RWPE2 (cell line): ENCODE measurements at regions not wholly inside any gene's neighbourhood (a gene's known extent, or its start where the extent isn't known, plus 50 kb on each side); places are given as distances from the start of the nearest gene placed in this dataset.
A peak's percentile ranks its signal among the peaks of the same experiment; 100 is the strongest.

Source experiments
- ATAC-seq: fragments of 200-7000 bp; cut with Tn5 transposase; 3 replicates; pipeline ENCODE4 v1.9.1; 2021; ENCODE audit warnings: low read depth
- DNase-seq: peaks from one replicate; pipeline ENCODE4 v3.0.0-alpha.2; 2020; ENCODE audit warnings: low spot score
- H3K27ac ChIP-seq: fragments of 450-650 bp; 2 replicates; pipeline ENCODE4 v1.5.1; 2017; ENCODE audit warnings: mild to moderate bottlenecking; ENCODE audit not compliant: poor library complexity, severe bottlenecking
- H3K27me3 ChIP-seq: fragments of 250-450 bp; sonication (Bioruptor Pico); 2 replicates; pipeline ENCODE4 v1.5.1; 2021; ENCODE audit warnings: mild to moderate bottlenecking, moderate library complexity; ENCODE audit not compliant: insufficient read depth, poor library complexity, severe bottlenecking
- H3K36me3 ChIP-seq: fragments of 250-450 bp; sonication (Bioruptor Pico); 2 replicates; pipeline ENCODE4 v1.5.1; 2020; ENCODE audit warnings: low read depth, mild to moderate bottlenecking, moderate library complexity
- H3K4me1 ChIP-seq: fragments of 250-450 bp; sonication (Bioruptor Pico); 2 replicates; pipeline ENCODE4 v1.5.1; 2021; ENCODE audit warnings: mild to moderate bottlenecking, moderate library complexity; ENCODE audit not compliant: insufficient read depth, poor library complexity, severe bottlenecking
- H3K4me3 ChIP-seq: fragments of 250-450 bp; sonication (Bioruptor Pico); 2 replicates; pipeline ENCODE4 v1.5.1; 2021; ENCODE audit warnings: mild to moderate bottlenecking, moderate library complexity; ENCODE audit not compliant: severe bottlenecking
- H3K9me3 ChIP-seq: fragments of 250-450 bp; sonication (Bioruptor Pico); 2 replicates; pipeline ENCODE4 v1.5.1; 2021; ENCODE audit warnings: mild to moderate bottlenecking, moderate library complexity; ENCODE audit not compliant: severe bottlenecking
- TF ChIP-seq, protein P1 (sequence below): fragments of 450-650 bp; IDR thresholded peaks from one replicate; pipeline ENCODE4 v1.5.1; 2017; ENCODE audit warnings: mild to moderate bottlenecking, moderate library complexity; ENCODE audit not compliant: poor library complexity, severe bottlenecking

DNA sequence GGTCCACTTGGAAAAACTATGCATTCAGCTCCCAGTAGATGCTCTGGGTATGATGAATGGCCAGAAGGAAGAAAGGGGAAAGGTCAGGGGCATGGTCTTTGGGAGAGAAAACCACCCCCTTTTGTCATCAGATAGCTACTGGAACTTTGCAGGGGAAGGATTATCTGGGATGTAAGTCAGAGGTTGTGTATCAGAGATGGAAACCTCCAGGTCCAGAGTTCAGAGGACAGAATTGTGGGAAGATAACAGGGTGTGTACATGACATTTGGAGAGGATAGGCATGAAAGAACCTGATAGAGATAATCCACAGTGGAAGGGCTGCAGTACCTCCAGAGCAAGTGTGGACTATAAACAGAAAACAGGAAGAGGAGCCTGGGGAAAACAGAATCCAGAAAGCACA lies 262.7 kb downstream of the SPRY1 start:
- Histone ChIP-seq H3K27ac (no peak overlapping the region), H3K4me3 (no peak overlapping the region), H3K4me1 (no peaks in the 10 kb centered on the region), H3K9me3 (peaks cover 4% of the 10 kb centered on the region), H3K27me3 (no peaks in the 10 kb centered on the region), H3K36me3 (no peaks in the 10 kb centered on the region)
- DNase-seq (no peak), ATAC-seq (no peak)
- TF ChIP-seq, protein P1, sequence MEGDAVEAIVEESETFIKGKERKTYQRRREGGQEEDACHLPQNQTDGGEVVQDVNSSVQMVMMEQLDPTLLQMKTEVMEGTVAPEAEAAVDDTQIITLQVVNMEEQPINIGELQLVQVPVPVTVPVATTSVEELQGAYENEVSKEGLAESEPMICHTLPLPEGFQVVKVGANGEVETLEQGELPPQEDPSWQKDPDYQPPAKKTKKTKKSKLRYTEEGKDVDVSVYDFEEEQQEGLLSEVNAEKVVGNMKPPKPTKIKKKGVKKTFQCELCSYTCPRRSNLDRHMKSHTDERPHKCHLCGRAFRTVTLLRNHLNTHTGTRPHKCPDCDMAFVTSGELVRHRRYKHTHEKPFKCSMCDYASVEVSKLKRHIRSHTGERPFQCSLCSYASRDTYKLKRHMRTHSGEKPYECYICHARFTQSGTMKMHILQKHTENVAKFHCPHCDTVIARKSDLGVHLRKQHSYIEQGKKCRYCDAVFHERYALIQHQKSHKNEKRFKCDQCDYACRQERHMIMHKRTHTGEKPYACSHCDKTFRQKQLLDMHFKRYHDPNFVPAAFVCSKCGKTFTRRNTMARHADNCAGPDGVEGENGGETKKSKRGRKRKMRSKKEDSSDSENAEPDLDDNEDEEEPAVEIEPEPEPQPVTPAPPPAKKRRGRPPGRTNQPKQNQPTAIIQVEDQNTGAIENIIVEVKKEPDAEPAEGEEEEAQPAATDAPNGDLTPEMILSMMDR = no peak

DNA sequence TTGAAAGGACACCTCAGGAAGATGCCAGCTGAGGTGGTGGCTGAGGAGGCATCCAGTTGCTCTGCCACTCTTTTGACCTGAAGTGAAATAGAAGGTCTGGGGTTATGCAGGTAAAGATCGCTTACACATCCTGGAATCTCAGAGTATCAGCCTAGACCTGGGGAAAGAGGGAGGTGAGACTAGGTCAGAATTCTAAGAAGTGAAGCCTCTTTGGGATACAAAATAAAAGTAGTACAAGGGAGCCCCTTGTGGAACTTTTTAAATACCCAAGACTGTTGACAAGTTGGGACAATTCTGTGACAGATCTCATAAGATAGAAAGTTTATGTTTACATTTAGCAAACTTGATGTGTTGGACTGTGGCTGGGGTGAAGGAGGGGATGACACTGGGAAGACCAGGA lies 263.1 kb downstream of the SPRY1 start:
- DNase-seq (no peak), ATAC-seq (peak; percentile 49; the same call in 1 of the 3 replicates)

DNA sequence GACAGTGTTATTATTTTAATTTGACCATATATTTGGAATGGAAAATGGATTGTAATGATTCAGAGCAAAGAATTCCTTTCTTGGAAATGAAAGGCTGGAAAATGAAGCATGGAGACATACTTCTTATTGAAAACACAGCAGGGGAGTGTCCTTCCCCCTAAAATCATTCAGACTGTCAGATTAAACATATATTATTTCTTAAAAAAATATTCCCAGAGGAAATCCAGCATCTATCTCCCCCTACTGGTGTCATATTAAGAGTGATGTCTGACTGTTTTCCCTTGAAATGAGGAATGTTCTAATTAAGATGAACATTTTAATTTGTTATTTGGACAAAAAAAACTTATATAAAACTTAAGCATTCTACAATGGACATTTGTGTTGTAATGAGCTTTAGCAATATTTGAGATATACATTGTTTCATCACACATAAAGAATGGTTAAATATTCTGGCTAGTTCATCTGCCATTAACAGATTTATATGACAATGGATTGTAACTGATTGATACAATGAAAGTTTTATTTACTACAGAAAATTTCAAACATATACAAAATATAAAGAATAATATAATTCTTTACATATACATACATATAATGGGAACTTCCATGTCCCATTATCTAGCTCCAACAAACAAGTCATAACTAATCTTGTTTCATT lies 264.6 kb downstream of the SPRY1 start:
- H3K27ac ChIP-seq = no peak overlapping the region
- no peak for ATAC-seq
- no peaks in the 10 kb centered on the region for H3K4me1 ChIP-seq
- no peaks in the 10 kb centered on the region for H3K36me3 ChIP-seq
- H3K27me3 ChIP-seq = no peaks in the 10 kb centered on the region
- H3K4me3 ChIP-seq = no peak overlapping the region
- H3K9me3 ChIP-seq = peaks cover 4% of the 10 kb centered on the region
- DNase-seq = no peak
- TF ChIP-seq, protein P1 = peak; percentile 84

More for the DNA sequence above, 263.1 kb downstream of the SPRY1 start:
- Histone ChIP-seq H3K36me3 (no peaks in the 10 kb centered on the region), H3K4me3 (no peak overlapping the region), H3K9me3 (peaks cover 4% of the 10 kb centered on the region), H3K27me3 (no peaks in the 10 kb centered on the region), H3K4me1 (no peaks in the 10 kb centered on the region), H3K27ac (no peak overlapping the region)
- TF ChIP-seq, protein P1 = peak; percentile 67

DNA sequence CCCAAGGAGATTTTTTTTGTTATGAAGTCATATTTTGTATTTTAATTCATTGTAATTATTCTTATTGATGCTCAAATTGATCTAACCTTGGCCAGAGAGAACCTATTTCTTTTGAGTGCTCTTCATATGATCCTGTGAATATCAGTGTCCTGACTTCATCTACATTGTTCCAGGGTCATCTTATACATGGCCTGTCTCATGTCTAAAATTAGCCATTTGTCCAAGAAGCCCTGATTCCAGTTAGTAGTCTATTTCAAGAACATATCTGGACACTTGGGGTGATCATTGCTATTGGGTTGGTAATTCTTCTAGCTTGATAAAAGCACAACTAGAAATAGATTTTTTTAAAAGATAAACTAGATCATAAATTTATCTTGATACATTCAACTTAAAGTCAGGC lies 266.2 kb downstream of the SPRY1 start:
- Histone ChIP-seq H3K9me3 (no peaks in the 10 kb centered on the region), H3K4me3 (no peak overlapping the region), H3K4me1 (peaks cover 3% of the 10 kb centered on the region), H3K36me3 (no peaks in the 10 kb centered on the region), H3K27ac (no peak overlapping the region), H3K27me3 (no peaks in the 10 kb centered on the region)
- TF ChIP-seq, protein P1 = no peak
- DNase-seq (no peak), ATAC-seq (no peak)

DNA sequence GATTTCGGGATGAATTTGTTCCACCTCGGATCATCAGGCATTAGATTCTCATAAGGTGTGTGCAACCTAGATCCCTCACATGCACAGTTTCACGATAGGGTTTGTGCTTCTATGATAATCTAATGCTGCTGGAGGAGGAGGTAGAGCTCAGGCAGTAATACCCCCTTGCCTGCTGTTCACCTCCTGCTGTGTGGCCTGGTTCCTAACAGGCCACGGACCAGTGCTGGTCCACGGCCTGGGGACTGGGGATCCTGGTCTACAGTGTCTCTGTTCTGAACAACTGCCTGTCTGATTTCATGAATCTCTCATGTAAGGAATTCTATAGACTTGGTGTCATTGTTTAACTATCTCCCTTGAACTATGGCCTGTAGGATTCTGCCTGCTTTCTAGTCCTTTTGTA lies 269.9 kb downstream of the SPRY1 start:
- Histone ChIP-seq H3K27ac (no peak overlapping the region), H3K4me1 (peaks cover 3% of the 10 kb centered on the region), H3K27me3 (no peaks in the 10 kb centered on the region), H3K4me3 (no peak overlapping the region), H3K36me3 (no peaks in the 10 kb centered on the region), H3K9me3 (no peaks in the 10 kb centered on the region)
- DNase-seq (no peak), ATAC-seq (no peak)
- TF ChIP-seq, protein P1 = no peak
